Breast epithelium (tissue), 4 donors: ENCODE measurements at regions not wholly inside any gene's neighbourhood (a gene's known extent, or its start where the extent isn't known, plus 50 kb on each side); places are given as distances from the start of the nearest gene placed in this dataset.
"Not testable (repeated sequence)": the region's sequence is repeated elsewhere in the genome, so short reads cannot be mapped to it uniquely, and the experiment has no call there.

ENCODE experiments used
- DNase-seq, 2 donors: peaks; one replicate each; pipeline ENCODE4 v3.0.0-alpha.2; 2019; ENCODE audit warnings: low spot score in 2 of 2
- H3K27ac ChIP-seq, 2 donors: fragments of 200-600 bp; sonication (generic) in 1 of 2; one replicate each; pipeline ENCODE4 v1.5.1; 2016 to 2019; ENCODE audit warnings: mild to moderate bottlenecking in 1 of 2
- H3K27me3 ChIP-seq, 2 donors: fragments of 200-600 bp; sonication (generic) in 1 of 2; one replicate each; pipeline versions ENCODE4 v1.5.1 to v1.6.0; 2017 to 2019; ENCODE audit warnings: control low read depth in 1 of 2, mild to moderate bottlenecking in 1 of 2
- H3K36me3 ChIP-seq: fragments of 200-600 bp; one replicate; pipeline ENCODE4 v1.5.1; 2019
- H3K4me1 ChIP-seq, 2 donors: fragments of 200-600 bp; sonication (generic); one replicate each; pipeline ENCODE4 v1.5.1; 2016 to 2019; ENCODE audit warnings: control low read depth in 1 of 2
- H3K4me3 ChIP-seq, 3 donors: fragments of 200-600 bp; sonication (generic); 1 replicate in 2 of 3; 2 replicates in 1 of 3; pipeline ENCODE4 v1.5.1; 2016 to 2019; ENCODE audit warnings: mild to moderate bottlenecking in 3 of 3, moderate library complexity in 2 of 3
- H3K9me3 ChIP-seq, 2 donors: fragments of 200-600 bp; sonication (generic) in 1 of 2; one replicate each; pipeline ENCODE4 v1.5.1; 2016 to 2019; ENCODE audit warnings: control low read depth in 1 of 2
- CTCF ChIP-seq, 3 donors: fragments of 450-650 bp; IDR thresholded peaks; one replicate each; pipeline ENCODE4 v1.5.1; 2016 to 2017; ENCODE audit warnings: antibody characterized with exemption in 3 of 3, mild to moderate bottlenecking in 3 of 3, moderate library complexity in 3 of 3
- POLR2A ChIP-seq: fragments of 450-650 bp; IDR thresholded peaks from one replicate; pipeline ENCODE4 v1.6.1; 2016; ENCODE audit warnings: antibody characterized with exemption, mild to moderate bottlenecking, moderate library complexity
- POLR2AphosphoS5 ChIP-seq, 3 donors: sonication (generic); formaldehyde crosslinking; IDR thresholded peaks; one replicate each; pipeline ENCODE4 v1.6.1; 2017; ENCODE audit warnings: antibody characterized with exemption in 3 of 3
- intact Hi-C: fragments of 100-400 bp; cut with DNase I; formaldehyde crosslinking; loops from one replicate; pipeline ENCODE4 v1.15.1; 2023; ENCODE audit warnings: low total_unique reads

DNA sequence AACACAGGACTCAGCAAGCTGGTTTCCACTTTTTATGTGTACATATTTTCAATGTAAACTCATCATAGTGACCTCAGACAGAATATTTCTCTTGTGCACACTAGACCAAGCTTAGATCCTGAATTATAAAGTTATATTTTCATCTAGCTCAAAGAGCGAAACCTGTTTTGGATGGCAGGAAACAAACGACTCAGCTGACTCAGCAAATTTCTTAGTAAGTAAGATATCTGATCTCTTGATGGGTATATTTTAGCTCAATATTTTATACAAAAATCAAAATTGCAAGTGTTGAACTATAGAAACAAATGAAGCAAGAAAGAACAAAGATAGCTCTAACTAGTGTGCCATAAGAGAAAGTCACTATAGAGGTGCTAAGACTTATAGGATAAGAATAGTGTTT lies 1114.5 kb downstream of the STPG2 start:
- intact Hi-C loops = no loop called here
- no peak for DNase-seq
- no peak overlapping the region for H3K4me3 ChIP-seq
- H3K4me1 ChIP-seq = no peaks in the 10 kb centered on the region
- TF ChIP-seq POLR2A (no peak), POLR2AphosphoS5 (IDR thresholded peaks at IDR 0.05) (no peak), CTCF (IDR thresholded peaks at IDR 0.05) (no peak)
- no peaks in the 10 kb centered on the region for H3K9me3 ChIP-seq
- H3K36me3 ChIP-seq = no peaks in the 10 kb centered on the region
- no peaks in the 10 kb centered on the region for H3K27me3 ChIP-seq
- no peak overlapping the region for H3K27ac ChIP-seq

- H3K9me3 ChIP-seq, DNase-seq, intact Hi-C loops, H3K27ac ChIP-seq, H3K36me3 ChIP-seq, H3K27me3 ChIP-seq, H3K4me3 ChIP-seq, H3K4me1 ChIP-seq: not testable (repeated sequence)
Measured at GRCh38 chr4:97037411-97038145, 1105.7 kb downstream of the STPG2 start.

DNA sequence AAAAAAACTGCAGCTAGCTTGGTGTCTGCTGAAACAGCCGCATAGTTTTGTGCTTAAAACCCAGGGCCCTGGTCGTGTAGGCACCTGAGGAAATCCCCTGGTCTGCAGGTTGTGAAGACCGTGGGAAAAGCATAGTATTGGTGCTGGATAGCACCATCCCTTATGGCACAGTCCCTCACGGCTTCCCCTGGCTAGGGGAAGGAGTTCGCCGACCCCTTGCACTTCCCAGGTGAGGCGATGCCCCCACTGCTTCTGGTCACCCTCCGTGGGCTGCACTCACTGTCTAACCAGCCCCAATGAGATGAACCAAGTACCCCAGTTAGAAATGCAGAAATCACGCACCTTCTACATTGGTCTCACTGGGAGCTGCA lies 1105.1 kb downstream of the STPG2 start:
- H3K4me1 ChIP-seq = no peaks in the 10 kb centered on the region
- H3K9me3 ChIP-seq = no peaks in the 10 kb centered on the region
- no peaks in the 10 kb centered on the region for H3K27me3 ChIP-seq
- no peaks in the 10 kb centered on the region for H3K36me3 ChIP-seq
- H3K4me3 ChIP-seq = no peak overlapping the region
- intact Hi-C loops = no loop called here
- TF ChIP-seq CTCF (IDR thresholded peaks at IDR 0.05) = no peak
- TF ChIP-seq POLR2AphosphoS5 (IDR thresholded peaks at IDR 0.05) = no peak
- TF ChIP-seq POLR2A = no peak
- no peak overlapping the region for H3K27ac ChIP-seq
- no peak for DNase-seq

- no peak for DNase-seq
- H3K36me3 ChIP-seq = no peaks in the 10 kb centered on the region
- H3K27ac ChIP-seq = no peak overlapping the region
- H3K9me3 ChIP-seq = no peaks in the 10 kb centered on the region
- H3K4me3 ChIP-seq = no peak overlapping the region
- no peak for TF ChIP-seq POLR2AphosphoS5 (IDR thresholded peaks at IDR 0.05)
- TF ChIP-seq CTCF (IDR thresholded peaks at IDR 0.05) = no peak
- TF ChIP-seq POLR2A = no peak
- intact Hi-C loops = no loop called here
- no peaks in the 10 kb centered on the region for H3K4me1 ChIP-seq
- H3K27me3 ChIP-seq = no peaks in the 10 kb centered on the region
Measured at GRCh38 chr4:97072666-97073065, 1070.6 kb downstream of the STPG2 start.

GRCh38 chr4:97073194-97073593 lies 1070.1 kb downstream of the STPG2 start:
- intact Hi-C loops = no loop called here
- Histone ChIP-seq H3K4me3 (no peak overlapping the region), H3K27me3 (no peaks in the 10 kb centered on the region), H3K9me3 (no peaks in the 10 kb centered on the region), H3K27ac (no peak overlapping the region), H3K4me1 (no peaks in the 10 kb centered on the region), H3K36me3 (no peaks in the 10 kb centered on the region)
- no peak for TF ChIP-seq POLR2AphosphoS5 (IDR thresholded peaks at IDR 0.05)
- TF ChIP-seq CTCF (IDR thresholded peaks at IDR 0.05) = no peak
- TF ChIP-seq POLR2A = no peak
- no peak for DNase-seq

DNA sequence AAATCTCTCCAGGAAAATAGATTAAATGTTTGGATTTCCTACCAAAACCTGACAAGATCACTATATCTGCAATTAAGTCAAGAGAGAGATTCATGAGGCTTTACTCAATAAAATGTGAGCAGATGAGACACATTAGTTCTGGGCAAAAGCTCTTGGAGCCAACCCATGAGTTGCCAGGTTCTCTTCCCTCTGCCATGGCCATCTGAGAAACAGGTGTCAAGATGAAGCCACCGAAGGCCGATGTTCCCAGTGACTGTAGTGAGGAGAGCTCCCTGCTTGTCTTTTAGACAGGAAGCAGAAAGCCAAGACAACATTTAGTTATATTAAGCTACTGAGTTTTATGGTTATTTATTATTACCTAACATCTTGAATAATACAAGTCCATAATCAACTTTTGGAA lies 1068.7 kb downstream of the STPG2 start:
- intact Hi-C loops = no loop called here
- no peak overlapping the region for H3K27ac ChIP-seq
- no peaks in the 10 kb centered on the region for H3K27me3 ChIP-seq
- no peaks in the 10 kb centered on the region for H3K4me1 ChIP-seq
- DNase-seq = no peak
- H3K36me3 ChIP-seq = no peaks in the 10 kb centered on the region
- no peak overlapping the region for H3K4me3 ChIP-seq
- H3K9me3 ChIP-seq = no peaks in the 10 kb centered on the region
- TF ChIP-seq POLR2A (no peak), POLR2AphosphoS5 (IDR thresholded peaks at IDR 0.05) (no peak), CTCF (IDR thresholded peaks at IDR 0.05) (no peak)
